ENCODE measurements at regions not wholly inside any gene's neighbourhood (a gene's known extent, or its start where the extent isn't known, plus 50 kb on each side); places are given as distances from the start of the nearest gene placed in this dataset.

- TF ChIP-seq CTCF (tag by site-specific recombination; IDR thresholded peaks at IDR 0.05), result no peak
- no peak for TF ChIP-seq ZNF629 (tag by site-specific recombination; IDR thresholded peaks at IDR 0.05)
- no peak for TF ChIP-seq ZNF76 (tag by site-specific recombination; IDR thresholded peaks at IDR 0.05; ENCODE audit: borderline replicate concordance, low read depth)
- no peak for TF ChIP-seq HOXA7 (CRISPR knock-in tag; IDR thresholded peaks at IDR 0.05; ENCODE audit: borderline replicate concordance)
- no peak for TF ChIP-seq PRDM6 (tag by site-specific recombination; IDR thresholded peaks at IDR 0.05)
- no peak for TF ChIP-seq ZBTB21 (tag by site-specific recombination; IDR thresholded peaks at IDR 0.05)
- TF ChIP-seq ZNF350 (tag by site-specific recombination; IDR thresholded peaks at IDR 0.05), result no peak
- TF ChIP-seq YY1 (tag by site-specific recombination; IDR thresholded peaks at IDR 0.05), result no peak
- TF ChIP-seq ZFP37 (tag by site-specific recombination; IDR thresholded peaks at IDR 0.05), result no peak
These were observed 1136.9 kb downstream of the TAF11L14 start for GRCh38 chr5:18771097-18771610.

All from HEK293 (cell line).